GM04504 (cell line): ENCODE measurements at regions not wholly inside any gene's neighbourhood (a gene's known extent, or its start where the extent isn't known, plus 50 kb on each side); places are given as distances from the start of the nearest gene placed in this dataset.

Experiments used
- DNase-seq: peaks from one replicate; pipeline ENCODE4 v3.0.0-alpha.2; 2012; ENCODE audit warnings: low read depth

- DNase-seq = no peak
Measured at GRCh38 chr2:126827371-126827770, 71.3 kb upstream of the TEX51 start.

DNA sequence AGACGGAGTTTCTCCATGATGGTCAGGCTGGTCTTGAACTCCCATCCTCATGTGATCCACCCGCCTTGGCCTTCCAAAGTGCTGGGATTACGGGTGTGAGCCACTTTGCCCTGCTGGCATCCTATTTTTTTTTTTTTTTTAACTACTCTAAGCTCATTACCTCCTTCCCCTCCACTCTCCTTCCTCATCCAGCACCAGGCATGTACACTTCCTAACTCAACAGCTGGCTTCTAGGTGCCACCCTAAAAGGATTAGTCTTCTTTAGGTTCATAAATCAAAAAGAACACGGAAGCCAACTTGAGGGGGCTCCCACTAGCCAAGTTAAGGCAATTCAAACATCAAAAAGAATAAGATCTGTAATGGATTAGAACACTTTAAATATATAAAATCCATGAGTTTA, 70.6 kb upstream of the TEX51 start:
- no peak for DNase-seq

- DNase-seq = no peak
Measured at GRCh38 chr2:126828491-126828890, 70.2 kb upstream of the TEX51 start.

GRCh38 chr2:126831234-126832005, 67.3 kb upstream of the TEX51 start:
- DNase-seq = no peak

DNA sequence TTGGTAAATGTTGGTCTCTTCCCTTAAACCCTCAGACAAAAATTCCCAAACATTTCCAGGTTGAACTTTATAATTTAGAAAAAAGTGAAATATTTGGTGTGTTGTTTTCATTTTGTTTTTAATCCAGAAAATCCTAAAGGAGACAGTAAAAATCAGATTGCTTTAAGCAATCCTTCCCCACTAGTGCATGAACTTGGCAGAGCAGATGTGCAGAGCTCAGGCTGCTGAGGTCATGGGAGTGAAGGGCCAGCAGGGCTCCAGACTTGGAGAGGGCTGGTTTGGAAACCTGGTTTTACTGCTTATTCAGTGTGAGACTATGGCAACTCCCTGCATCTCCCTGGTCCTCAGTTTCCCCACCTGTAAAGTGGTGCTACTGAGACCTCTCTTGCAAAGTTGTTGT, 66.7 kb upstream of the TEX51 start:
- DNase-seq = no peak

DNA sequence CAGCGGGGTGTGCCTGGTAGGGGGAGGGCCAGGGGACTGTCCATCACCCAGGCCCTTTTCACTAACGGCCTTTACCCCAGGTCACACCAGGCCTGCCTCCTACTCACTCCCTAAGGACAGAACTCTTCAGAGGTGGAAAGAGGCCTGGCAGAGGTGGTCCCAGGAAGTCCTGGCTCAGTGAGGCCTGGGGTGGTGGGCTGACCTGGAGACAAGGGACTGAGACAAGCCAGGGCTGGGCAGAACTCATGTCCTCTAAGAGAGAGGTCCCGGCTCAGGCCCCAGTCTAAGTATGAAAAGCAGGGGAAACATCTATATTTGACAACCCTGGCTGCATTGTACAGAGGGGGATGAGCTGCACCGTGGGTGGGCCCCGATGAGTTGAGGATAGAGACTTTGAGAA, 65.9 kb upstream of the TEX51 start:
- no peak for DNase-seq

DNA sequence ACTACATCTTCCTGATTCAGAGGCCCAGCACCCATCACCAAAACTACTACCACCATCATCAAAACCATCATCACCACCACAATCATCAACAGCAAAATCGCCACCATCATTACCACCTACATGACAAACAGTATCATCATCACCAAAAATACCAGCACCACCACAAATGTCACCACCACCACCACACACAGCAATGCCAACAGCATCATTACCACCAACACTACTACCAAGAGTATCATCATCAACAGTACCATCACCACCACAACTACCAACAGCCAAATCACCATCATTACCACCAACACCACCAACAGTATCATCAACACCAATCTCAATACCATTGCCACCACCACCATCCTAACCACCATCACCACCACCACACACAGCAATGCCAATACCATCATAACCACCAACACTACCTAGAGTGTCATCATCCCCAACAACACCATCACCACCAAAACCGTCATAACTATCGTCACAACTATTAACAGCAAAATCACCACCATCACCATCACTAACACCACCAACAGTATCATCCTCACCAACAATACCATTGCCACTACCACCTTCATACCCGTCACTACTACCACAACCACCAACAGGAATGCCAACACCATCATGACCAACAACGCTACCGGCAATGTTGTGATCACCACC, 64.6 kb upstream of the TEX51 start:
- DNase-seq = no peak

DNA sequence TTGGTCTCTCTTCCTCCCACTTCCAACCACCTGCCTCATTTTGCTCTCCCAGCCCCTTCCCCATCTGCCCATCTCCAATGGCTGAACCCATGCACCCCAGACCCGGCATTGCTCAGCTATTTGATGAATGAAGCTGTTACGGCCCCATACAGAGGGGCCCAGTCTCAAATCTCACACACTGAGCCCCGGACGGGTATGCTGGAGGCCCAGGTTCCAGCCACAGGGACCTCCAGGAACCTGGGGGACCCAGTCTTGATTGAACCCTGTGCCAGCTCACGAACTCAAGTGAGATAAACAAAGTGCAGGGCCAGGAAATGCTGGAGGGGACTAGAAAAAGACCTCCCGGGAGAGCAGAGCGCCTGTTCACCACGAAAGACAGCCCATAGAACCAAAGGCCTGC, 63.4 kb upstream of the TEX51 start:
- no peak for DNase-seq

- no peak for DNase-seq
Measured at GRCh38 chr2:126835831-126836230, 62.9 kb upstream of the TEX51 start.

DNA sequence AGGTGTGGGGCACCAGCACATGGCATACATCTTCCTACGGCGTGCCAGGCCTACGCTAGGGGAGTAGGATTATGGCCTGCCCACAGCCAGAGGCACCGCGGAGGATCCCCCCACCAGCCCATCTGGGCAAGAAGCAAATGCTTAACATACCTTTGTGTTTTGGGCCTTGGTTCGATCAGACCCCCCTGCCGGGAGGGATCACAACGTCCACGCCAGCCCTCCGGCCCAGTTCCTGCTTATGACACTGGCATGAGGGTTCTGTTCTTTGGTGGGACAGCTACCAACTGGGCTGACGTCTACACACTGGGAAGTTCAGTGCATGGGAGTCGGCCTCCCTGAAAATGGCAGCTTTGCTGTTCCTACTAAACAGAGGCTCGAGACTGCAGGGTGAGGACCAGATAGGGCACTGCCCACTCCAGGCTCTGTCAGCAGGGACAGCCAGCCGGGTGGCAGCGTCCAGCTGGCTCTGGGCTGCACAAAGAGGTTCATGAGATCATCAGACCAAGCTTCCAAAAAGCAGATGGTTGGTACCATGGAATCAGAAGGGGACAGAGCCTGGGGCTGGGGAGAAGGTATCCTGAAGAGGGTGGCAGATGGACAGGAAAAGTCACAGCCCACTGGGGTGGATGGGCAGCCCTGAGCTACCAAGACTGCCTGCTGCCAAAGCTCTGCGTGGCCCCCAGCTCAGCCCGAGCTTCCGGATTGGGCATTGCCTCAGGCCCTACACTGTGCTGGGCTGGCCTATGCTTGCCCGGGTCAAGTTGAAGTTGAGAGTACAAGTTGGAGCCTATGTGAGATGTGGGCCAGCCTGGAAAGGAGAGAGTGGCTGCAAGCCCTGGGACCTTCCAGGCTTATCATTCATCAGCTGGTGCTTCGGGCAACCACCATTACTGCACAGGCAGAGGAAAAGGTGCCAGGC, 61.7 kb upstream of the TEX51 start:
- no peak for DNase-seq

GRCh38 chr2:126837966-126838715, 60.5 kb upstream of the TEX51 start:
- DNase-seq = no peak

DNA sequence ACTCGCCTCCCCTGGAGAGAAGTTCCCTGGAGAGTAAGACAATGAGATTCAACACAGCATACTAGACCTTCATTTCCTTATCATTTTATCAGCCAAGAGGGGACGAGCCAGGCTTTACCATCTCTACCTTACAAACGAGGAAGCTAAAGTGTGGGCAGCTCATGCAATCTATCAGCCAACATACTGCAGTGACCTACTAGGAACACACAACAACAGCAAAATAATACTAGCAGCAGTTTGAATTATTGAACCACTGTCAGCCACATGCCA, 60.0 kb upstream of the TEX51 start:
- no peak for DNase-seq

- no peak for DNase-seq
Measured at GRCh38 chr2:126839796-126840195, 58.9 kb upstream of the TEX51 start.

- DNase-seq = no peak
Measured at GRCh38 chr2:126843081-126843480, 55.6 kb upstream of the TEX51 start.

DNA sequence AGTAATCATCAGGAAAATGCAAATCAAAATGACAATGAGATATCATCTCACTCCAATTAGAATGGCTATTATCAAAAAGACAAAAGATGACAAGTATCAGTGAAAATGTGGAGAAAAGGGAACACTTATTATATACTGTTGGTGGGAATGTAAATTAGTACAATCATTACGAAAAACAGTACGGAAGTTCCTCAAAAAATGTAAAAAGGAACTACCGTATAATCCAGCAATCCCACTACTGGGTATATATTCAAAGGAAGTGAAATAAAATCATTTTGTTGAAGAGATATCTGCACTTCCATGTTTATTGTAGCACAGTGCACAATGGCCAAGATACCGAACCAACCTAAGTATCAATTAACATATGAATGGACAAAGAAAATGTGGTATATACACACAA, 52.4 kb upstream of the TEX51 start:
- no peak for DNase-seq
